ENCODE measurements at regions not wholly inside any gene's neighbourhood (a gene's known extent, or its start where the extent isn't known, plus 50 kb on each side); places are given as distances from the start of the nearest gene placed in this dataset.
"Not testable (repeated sequence)": the region's sequence is repeated elsewhere in the genome, so short reads cannot be mapped to it uniquely, and the experiment has no call there.

DNA sequence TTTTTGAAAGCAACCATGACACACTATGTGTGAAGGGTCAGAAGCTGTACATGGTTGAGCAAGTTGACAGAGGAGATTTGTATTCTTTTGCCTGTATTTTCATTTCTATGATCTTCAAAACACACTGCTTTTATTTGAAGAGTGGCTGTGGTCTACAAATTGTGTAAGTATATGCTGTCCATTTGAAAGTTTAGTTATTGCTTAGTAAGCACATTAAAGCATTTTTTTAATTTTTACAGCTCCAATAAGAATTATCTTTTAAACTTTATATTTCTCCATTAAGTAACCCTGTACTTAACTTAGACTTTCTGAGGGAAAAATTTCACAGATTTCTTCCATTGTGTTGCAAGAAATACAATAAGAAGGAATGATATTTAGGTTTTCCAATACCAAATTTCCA, 915.2 kb downstream of the SLC6A15 start:
- DNase-seq, result no peak

DNA sequence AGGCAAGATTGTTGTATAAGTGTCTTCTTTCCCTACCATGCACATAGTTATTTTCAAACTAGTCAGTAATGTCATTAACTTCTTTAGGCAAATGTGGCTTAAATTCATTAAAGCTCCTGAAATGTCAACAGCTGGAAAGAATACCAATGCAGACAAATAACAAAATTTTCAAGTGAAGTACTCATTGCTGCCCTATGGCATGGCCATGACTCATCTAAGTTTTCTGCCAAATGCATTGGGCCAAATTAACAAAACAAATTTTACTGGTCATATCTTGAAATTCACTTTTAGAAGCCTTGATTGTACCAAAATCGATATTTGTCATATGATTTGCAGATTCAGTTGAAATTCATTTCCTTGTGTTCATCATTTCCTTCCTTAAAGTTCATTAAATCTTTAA, 915.9 kb downstream of the SLC6A15 start:
- DNase-seq, result no peak

DNA sequence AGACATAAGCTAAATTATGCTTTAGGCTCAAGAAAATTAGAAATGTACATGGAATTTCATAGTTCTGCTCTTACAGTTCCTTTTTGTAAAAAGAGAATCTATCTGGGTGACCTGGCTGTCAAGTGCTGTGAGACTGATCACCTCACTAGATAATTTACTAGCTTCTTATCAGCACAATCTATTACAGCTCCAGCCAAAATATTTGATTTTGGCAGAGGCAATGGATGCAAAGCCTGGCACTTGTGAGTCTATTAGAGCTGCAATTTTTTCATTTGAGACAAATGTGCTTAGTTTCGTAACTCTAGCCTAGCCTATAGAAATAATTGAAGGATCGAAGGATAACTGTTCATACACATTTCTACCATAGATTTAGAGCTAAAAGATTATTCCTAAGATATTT, 927.5 kb downstream of the SLC6A15 start:
- no peak for DNase-seq

DNA sequence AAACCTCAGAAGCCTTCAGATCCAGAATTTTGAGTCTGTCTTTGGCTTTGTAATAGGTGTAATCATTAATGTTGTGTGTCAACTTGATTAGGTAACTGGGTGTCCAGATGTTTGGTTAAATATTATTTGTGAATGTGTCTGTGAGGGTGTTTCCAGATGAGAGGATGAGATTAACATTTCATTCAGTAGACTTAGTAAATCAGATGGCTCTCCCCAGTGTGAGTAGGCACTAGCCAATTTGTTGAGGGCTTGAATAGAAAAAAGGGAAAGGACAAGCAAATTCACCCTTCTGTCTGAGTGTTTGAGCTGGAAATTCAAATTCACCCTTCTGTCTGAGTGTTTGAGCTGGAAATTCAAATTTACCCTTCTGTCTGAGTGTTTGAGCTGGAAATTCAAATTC, 932.2 kb downstream of the SLC6A15 start:
- no peak for DNase-seq

DNA sequence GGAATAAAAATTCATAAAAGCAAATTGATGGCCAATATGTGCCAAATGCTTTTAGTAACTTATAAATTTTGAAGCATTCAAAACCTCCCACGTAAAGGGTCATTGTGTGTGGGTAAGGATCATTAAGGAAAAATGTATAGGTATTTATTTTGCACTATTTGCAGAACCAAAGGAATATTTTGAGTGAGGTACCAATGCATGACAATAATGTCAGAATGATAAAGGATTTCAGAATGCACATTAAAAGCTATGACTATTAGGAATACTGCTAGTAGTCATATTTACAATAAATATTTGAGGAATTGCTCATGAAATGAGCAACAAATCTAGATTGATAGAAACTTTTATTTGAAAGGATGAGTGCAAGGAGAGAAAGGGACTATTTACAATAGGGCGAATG, 932.8 kb downstream of the SLC6A15 start:
- DNase-seq, result no peak

DNA sequence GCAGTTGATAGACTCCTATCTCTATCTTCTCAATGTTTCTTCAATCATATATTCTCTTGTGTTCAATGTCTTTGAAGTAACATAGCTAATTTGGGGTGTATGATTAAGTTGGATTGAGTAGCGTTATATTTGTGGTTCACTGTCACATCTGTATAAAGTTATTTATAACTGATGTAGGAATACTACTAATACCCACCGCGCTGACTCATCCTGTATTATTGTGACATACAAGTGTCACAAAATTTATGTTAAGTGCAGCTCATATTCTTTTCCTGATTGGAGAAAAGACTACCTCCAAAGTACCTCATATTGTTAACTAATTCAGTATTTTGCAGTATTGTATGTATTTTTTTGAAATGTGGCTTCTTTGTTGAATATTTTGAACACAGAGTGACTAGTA, 940.8 kb downstream of the SLC6A15 start:
- DNase-seq, result no peak

DNA sequence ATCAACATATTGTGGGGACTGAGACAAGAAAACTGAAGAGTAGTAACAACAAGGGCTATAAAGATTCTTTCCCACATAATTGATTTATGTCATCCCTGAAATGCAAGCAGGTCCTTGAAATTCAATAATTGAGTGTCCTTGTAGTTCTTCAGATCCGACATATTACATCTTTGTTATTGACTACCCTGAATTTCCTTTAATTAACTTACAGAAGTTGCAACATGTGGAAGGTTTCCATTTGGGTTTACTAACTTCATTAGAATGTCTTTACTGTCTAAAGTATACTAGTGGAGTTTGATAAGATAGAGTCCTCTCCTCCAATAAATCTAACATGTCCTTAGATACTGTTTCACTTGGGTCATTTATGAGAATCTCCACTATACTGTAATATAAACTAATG, 951.8 kb downstream of the SLC6A15 start:
- no peak for DNase-seq

DNA sequence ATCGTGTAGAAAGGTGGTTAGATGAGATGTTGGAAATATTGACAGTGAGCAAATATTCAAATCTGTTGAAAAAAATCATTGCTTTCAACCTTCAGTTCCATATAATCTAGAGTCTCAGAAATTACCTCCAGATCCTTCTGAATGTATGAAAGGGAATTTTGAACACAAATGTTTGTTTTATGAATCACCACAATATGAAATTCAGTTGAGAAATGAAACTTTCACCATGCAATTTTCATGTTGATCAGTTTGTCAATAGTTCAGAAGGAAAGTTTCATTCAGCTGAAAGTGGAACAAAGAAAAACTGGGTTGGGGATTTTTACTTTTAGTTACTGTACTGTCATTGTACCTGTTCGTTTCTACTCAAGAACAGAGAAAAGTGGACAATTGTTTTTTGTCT, 953.6 kb downstream of the SLC6A15 start:
- no peak for DNase-seq

DNA sequence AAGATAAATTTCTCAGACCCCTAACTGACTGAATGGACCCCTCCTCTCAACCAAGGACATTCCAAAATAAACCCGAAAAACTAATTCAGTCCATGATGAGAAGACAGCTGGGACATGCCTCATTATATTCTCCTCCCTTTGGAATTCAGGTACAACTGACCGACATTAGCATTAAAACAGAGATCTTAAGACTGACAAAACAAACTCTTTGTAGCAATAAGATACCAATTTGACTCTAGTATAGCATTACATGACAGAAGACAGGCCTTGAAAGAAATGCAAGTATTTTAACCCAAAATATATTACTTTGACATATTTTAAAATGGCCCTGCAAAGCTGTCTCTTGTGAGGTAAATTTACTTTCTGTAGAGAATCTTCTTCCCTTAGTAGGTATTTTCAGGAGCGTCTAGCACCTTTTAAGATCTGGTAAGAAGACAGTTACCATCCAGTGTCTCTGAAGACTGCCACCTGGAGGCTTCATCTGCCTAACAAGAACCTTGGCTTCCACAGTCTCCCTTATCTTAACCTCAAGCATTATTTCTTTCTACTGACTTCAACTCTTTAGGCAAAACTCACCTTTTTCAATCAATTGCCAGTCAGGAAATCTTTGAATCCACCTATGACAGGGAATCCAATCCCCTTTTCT, 957.5 kb downstream of the SLC6A15 start:
- DNase-seq, result no peak

DNA sequence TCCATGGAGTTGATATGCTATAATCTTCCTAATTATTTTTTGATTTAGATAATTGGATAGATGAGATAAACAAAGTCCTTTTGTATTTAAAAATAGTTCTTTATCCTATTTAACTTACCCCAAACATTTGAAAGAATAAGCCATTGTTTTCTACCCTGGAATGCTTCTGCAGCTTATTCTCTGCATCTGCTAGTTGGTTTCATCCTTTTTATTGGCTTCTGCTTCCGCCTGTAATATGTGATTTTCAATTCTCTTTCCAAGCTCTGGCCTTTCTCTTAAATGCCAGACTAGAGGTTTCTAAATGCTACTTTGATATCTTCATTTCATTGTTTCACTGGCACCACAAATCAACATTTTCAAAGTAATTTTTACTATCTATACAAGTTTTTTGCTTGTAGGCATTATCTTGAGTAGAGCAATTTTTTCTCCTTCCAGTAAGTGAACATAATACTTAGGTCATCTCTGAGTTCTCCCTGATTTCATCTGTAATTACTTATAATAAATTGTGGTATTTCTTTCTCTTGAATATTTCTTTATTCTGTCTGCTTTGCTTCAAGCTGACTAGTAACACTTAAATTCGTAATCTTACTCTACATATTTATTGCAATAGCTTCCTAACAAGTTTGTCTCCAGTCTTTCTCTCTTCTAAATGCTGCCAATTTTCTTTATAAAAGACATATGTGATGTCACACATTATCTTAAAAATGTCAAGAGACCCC, 958.4 kb downstream of the SLC6A15 start:
- no peak for DNase-seq

DNA sequence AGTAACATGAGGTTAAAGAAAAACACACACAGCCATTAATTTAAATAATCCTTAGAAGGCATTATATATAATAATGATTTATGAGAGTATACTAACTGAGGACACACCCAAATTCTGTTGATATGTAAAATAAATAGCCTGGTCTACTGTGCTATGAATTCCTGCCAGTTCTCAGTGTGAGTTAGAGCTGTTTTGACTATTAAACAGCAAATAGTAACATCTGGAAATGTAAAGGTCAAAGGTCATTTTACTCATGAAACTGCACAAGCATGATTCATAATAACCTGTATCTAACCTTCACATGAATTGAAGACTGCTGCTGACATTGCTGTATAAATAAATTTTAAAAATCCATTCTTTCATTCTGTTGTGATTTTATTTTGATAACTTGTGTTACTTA, 966.7 kb downstream of the SLC6A15 start:
- no peak for DNase-seq

DNA sequence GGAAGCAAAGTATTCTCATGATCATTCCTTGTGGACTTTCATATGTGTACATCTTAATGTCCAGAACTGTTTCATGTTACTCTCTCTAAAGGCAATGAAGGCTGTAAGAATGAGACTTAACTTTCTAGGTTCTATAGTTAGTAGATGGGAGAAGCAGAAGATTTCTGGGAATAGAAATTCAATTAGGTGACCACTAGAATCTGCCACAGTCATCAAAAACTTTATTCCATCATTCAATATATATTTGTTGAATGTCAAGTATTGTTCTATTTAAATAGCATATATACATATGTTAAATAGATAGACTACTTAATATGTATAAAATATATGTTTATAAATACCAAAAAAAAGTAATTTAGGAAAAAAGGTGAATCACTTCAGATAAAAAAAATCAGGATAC, 972.9 kb downstream of the SLC6A15 start:
- DNase-seq, result no peak

DNA sequence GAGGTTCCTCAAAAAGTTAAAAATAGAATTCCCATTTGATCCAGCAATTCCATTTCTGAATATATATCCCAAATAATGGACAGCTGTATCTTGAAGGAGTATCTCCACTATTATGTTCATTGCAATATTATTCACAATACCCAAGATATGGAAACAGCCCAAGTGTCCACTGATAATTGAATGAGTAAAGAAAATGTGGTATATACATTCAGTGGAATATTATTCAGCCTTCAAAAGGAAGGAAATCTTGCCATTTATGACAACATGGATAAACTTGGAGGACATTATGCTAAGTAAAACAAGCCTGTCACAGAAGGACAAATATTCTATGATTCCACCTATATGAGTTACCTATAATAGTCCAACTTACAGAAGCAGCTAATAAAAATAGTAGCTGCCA, 979.0 kb downstream of the SLC6A15 start:
- DNase-seq, result no peak

DNA sequence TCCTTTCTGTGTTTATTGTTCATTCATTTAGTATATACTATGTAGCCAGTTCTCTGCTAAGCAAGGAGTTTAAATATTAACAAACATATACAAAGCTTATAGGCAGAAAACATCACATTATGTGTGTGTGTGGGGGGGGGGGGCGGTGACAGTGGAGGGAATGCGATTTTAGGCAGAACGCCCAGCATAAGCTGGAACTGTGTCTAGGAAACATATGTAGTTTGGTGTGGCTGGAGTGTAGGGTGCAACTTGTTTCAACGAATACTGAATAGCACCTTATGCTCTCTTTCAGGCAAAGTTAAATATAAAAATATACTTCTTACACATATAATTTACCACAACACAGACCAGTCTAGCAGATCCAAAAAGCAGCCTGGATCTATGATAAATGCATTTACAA, 980.6 kb downstream of the SLC6A15 start:
- DNase-seq, result no peak

DNA sequence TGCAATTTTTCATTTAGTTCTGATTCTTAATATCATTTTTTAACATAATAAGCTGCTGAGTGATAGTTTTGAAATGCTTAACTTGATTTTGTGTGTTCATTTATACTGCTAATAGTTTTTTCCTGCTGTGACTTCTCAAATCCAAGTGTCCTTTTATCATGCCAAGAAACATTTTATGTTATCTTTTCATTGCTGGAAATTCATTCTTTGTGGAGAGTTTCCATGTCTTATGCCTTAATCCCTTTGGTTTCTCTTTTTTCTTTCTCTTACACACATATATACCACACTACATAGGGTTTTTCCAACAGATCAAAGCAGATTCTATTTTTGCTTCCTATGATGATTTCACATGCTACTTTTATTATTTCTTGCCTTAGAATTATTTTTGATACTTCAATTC, 981.1 kb downstream of the SLC6A15 start:
- DNase-seq, result no peak

DNA sequence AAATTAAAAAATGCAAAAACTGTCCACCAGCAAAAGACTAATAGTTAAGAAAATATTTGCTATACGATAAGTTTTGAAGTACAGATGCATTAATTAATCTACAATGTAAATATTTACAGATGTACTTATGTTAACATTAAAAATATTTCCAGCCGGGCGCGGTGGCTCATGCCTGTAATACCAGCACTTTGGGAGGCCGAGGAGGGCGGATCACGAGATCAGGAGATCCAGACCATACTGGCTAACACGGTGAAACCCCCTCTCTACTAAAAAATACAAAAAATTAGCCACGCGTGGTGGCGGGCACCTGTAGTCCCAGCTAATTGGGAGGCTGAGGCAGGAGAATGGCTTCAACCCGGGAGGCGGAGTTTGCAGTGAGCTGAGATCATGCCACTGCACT, 982.8 kb downstream of the SLC6A15 start:
- DNase-seq, result not testable (repeated sequence)

DNA sequence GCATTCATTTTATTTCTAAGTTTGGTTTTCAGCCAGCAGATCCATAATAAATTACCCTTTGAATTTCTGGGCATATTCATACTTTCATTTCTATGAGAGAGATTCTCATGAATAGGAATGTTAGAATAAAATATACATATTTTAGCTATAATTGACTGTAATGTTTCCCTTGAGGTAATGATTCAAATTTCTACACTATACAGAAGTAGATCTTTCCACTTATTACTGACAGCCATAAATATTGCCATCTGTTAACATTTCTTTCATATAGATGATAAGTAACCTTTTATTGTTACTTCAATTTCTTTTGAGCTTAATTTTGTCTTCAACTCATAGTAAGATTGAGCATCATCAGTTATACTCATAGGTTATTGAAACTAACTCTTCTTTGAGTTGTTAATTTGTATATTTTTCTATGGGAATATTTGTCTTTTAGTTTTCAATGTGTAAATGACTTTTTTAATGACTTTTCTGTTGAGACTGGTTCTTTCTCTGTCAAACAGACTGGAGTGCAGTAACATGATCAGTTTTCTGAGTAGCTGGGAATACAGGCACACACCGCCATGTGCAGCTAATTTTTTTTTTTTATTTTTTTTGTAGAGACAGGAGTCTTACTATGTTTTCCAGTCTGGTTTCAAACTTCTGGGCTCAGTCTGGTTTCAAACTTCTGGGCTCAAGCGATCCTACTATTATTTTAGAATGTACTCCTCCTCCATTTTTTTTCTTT, 991.6 kb downstream of the SLC6A15 start:
- no peak for DNase-seq

DNA sequence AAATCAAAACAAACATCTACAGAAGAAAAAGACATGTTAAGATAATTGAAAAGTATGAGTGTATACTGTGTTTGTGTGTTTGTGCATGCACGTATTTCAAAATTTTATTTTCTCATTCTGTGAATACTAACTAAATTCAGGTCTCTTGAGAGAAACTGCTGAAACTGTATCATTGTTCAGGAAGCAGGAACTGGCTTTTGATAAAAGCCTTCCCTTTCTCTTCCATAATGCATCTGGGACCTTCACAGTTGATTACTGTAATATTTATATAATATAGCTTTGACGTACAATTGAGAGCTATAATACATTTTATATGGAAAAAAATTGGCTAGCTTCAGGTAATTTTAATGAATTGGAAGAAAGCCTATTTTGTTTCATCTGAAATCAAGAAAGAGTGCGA, 993.5 kb downstream of the SLC6A15 start:
- no peak for DNase-seq

DNA sequence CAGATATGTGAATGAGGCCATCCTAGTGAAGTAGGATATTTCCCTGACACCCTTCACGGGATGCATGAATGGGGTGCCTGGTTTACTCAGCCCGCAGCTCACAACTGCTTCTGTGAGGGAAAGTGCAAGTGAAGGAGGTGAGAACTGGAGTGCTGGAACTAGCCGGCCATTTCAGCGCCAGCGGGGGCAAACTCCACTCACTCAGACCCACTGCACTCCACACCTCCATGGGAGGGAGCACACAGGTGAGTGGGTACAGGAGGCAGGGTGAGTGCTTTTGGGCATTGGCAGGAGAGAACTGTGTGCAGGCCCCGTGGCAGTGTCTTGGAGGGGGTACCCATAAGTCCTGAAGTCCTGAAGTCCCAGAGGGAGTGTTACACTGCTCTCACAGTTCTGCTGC, 1008.4 kb downstream of the SLC6A15 start:
- DNase-seq, result no peak

DNA sequence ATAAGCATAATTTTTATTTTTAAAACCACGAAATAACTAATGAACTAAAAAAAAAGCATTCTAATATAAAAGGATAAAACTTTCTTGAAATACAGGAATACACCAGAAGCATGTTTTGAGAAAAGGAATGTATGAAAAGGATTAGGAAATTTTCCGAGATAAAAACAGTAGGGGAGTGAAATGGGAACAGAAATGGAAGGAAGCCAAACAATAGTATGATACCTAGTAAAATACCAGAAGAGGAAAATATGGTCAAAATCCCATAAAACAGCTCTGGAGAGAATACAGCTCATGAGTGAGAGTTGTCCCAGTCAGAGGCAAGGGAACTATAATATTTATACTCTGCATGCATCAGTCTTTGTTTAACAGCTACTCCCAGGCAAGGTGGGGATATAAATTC, 1016.2 kb downstream of the SLC6A15 start:
- DNase-seq, result no peak

DNA sequence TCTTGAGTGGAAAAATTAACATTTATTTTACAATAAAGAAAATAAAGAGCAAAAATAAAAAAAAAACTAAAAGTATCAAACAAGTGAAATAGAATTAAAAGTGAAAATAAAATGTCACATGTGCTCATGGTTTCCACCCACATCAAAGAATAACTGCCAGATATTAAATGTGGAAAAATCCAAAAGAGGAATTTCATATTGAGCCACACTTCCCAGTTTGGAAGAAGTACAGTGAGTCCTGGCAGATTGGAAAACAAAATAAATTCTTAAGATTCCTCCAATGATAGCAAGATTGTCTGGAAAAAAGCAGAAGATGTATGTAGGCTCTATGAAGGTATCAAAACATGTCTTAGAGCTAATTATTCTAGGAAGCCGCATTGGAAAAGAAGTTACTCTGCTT, 1019.5 kb downstream of the SLC6A15 start:
- no peak for DNase-seq

DNA sequence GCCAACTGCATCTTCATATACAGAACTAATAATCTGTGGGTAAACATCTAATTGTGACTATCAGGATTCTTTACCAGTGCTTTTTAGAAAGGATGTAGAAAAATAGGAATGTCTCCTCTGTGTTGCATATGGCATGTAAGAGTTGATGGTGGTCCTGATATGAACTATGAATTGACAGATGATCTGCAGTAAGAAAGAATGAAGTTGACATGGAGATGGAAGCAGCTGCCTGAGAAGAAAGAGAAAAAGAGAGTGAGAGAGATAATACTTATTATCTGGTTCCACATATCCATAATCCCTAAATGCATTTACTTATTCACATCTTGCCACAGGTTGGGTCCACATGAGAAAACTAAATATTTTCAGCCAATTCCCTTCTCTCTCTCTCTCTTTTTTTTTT, 1022.9 kb downstream of the SLC6A15 start:
- no peak for DNase-seq

DNA sequence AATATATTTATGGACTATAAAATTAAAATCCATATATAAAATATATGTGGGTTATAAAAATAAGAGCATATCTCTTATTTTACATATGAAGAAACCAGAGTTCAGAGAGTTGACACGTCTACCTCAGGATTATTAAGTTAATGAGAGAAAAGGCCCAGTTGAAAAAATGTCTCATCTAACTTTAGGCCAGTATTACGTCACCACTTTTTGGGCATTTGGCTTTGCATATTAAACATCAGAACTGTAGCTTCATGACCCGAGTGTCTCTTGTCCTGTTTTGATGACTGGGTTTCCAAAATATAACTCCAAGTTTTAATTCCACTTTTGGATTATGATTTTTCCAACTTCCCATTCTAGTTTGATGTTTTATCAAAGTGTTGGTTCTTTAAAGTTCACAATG, 1026.1 kb downstream of the SLC6A15 start:
- no peak for DNase-seq

DNA sequence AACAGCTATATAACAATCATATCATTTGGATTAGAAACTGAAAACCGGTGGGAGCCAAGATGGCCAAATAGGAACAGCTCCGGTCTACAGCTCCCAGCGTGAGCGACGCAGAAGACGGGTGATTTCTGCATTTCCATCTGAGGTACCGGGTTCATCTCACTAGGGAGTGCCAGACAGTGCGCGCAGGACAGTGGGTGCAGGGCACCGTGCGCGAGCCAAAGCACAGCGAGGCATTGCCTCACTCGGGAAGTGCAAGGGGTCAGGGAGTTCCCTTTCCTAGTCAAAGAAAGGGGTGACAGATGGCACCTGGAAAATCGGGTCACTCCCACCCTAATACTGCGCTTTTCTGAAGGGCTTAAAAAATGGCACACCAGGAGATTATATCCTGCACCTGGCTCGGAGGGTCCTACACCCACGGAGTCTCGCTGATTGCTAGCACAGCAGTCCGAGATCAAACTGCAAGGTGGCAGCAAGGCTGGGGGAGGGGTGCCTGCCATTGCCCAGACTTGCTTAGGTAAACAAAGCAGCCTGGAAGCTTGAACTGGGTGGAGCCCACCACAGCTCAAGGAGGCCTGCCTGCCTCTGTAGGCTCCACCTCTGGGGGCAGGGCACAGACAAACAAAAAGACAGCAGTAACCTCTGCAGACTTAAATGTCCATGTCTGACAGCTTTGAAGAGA, 1041.5 kb downstream of the SLC6A15 start:
- DNase-seq, result not testable (repeated sequence)
